ENCODE measurements at regions not wholly inside any gene's neighbourhood (a gene's known extent, or its start where the extent isn't known, plus 50 kb on each side); places are given as distances from the start of the nearest gene placed in this dataset.

GRCh38 chr22:49398115-49398514 lies 429.6 kb downstream of the BRD1 start:
- TF ChIP-seq, protein P1, sequence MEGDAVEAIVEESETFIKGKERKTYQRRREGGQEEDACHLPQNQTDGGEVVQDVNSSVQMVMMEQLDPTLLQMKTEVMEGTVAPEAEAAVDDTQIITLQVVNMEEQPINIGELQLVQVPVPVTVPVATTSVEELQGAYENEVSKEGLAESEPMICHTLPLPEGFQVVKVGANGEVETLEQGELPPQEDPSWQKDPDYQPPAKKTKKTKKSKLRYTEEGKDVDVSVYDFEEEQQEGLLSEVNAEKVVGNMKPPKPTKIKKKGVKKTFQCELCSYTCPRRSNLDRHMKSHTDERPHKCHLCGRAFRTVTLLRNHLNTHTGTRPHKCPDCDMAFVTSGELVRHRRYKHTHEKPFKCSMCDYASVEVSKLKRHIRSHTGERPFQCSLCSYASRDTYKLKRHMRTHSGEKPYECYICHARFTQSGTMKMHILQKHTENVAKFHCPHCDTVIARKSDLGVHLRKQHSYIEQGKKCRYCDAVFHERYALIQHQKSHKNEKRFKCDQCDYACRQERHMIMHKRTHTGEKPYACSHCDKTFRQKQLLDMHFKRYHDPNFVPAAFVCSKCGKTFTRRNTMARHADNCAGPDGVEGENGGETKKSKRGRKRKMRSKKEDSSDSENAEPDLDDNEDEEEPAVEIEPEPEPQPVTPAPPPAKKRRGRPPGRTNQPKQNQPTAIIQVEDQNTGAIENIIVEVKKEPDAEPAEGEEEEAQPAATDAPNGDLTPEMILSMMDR (IDR thresholded peaks at IDR 0.05) = no peak
- no peak for TF ChIP-seq EZH2 (IDR thresholded peaks at IDR 0.05; ENCODE audit: borderline replicate concordance, insufficient read depth, low read depth, low read length, poor library complexity, severe bottlenecking)
